Activated CD4-positive, alpha-beta T cell treated with anti-CD3 and anti-CD28 coated beads, Interleukin-2, amount 50 U/mL, for 24 hours (primary cell): ENCODE measurements at regions not wholly inside any gene's neighbourhood (a gene's known extent, or its start where the extent isn't known, plus 50 kb on each side); places are given as distances from the start of the nearest gene placed in this dataset.
"Not testable (repeated sequence)": the region's sequence is repeated elsewhere in the genome, so short reads cannot be mapped to it uniquely, and the experiment has no call there.

ENCODE experiments used
- DNase-seq, 2 donors: peaks; one replicate each; pipeline ENCODE4 v3.0.0-alpha.2; 2020; ENCODE audit warnings: low read depth in 1 of 2, low spot score in 1 of 2

GRCh38 chr13:42373048-42373812 is 101.3 kb downstream of the AKAP11 start:
- no peak for DNase-seq

GRCh38 chr13:42375663-42376062 is 103.7 kb downstream of the AKAP11 start:
- DNase-seq = no peak

GRCh38 chr13:42377640-42378382 is 105.9 kb downstream of the AKAP11 start:
- peak in 1 of 2 donors; percentile 56 for DNase-seq

- no peak for DNase-seq
Observed at GRCh38 chr13:42378383-42378780, 106.4 kb downstream of the AKAP11 start.

GRCh38 chr13:42379241-42379640 is 107.3 kb downstream of the AKAP11 start:
- DNase-seq = no peak

- no peak for DNase-seq
Observed at GRCh38 chr13:42380420-42381164, 108.6 kb downstream of the AKAP11 start.

GRCh38 chr13:42381165-42381425 is 109.1 kb downstream of the AKAP11 start:
- no peak for DNase-seq

GRCh38 chr13:42381426-42381825 is 109.5 kb downstream of the AKAP11 start:
- DNase-seq = not testable (repeated sequence)

- no peak for DNase-seq
Observed at GRCh38 chr13:42383025-42383424, 111.1 kb downstream of the AKAP11 start.

GRCh38 chr13:42384265-42384664 is 112.3 kb downstream of the AKAP11 start:
- no peak for DNase-seq

- DNase-seq = no peak
Observed at GRCh38 chr13:42388326-42388725, 116.4 kb downstream of the AKAP11 start.

- no peak for DNase-seq
Observed at GRCh38 chr13:42389041-42389440, 117.1 kb downstream of the AKAP11 start.

GRCh38 chr13:42392180-42392579 is 120.2 kb downstream of the AKAP11 start:
- no peak for DNase-seq

- peak in 1 of 2 donors; percentile 41 for DNase-seq
Observed at GRCh38 chr13:42392716-42393572, 121.0 kb downstream of the AKAP11 start.

GRCh38 chr13:42393573-42394360 is 121.8 kb downstream of the AKAP11 start:
- no peak for DNase-seq

- DNase-seq = no peak
Observed at GRCh38 chr13:42394361-42394708, 122.4 kb downstream of the AKAP11 start.

- DNase-seq = no peak
Observed at GRCh38 chr13:42394711-42395085, 122.7 kb downstream of the AKAP11 start.

GRCh38 chr13:42395086-42395821 is 123.3 kb downstream of the AKAP11 start:
- DNase-seq = no peak

- DNase-seq = peak in 1 of 2 donors; percentile 26
Observed at GRCh38 chr13:42396501-42396900, 124.5 kb downstream of the AKAP11 start.
